ENCODE measurements at regions not wholly inside any gene's neighbourhood (a gene's known extent, or its start where the extent isn't known, plus 50 kb on each side); places are given as distances from the start of the nearest gene placed in this dataset.

- TF ChIP-seq, protein P1, sequence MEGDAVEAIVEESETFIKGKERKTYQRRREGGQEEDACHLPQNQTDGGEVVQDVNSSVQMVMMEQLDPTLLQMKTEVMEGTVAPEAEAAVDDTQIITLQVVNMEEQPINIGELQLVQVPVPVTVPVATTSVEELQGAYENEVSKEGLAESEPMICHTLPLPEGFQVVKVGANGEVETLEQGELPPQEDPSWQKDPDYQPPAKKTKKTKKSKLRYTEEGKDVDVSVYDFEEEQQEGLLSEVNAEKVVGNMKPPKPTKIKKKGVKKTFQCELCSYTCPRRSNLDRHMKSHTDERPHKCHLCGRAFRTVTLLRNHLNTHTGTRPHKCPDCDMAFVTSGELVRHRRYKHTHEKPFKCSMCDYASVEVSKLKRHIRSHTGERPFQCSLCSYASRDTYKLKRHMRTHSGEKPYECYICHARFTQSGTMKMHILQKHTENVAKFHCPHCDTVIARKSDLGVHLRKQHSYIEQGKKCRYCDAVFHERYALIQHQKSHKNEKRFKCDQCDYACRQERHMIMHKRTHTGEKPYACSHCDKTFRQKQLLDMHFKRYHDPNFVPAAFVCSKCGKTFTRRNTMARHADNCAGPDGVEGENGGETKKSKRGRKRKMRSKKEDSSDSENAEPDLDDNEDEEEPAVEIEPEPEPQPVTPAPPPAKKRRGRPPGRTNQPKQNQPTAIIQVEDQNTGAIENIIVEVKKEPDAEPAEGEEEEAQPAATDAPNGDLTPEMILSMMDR (IDR thresholded peaks at IDR 0.05; ENCODE audit: control insufficient read depth, extremely low read depth, insufficient read depth): no peak
- H3K4me3 ChIP-seq (ENCODE audit: low read depth, low read length): no peak overlapping the region
- no peak for DNase-seq (ENCODE audit: low read depth)
Observed at GRCh38 chr2:66122516-66122915, 312.4 kb upstream of the MEIS1 start.

DNA sequence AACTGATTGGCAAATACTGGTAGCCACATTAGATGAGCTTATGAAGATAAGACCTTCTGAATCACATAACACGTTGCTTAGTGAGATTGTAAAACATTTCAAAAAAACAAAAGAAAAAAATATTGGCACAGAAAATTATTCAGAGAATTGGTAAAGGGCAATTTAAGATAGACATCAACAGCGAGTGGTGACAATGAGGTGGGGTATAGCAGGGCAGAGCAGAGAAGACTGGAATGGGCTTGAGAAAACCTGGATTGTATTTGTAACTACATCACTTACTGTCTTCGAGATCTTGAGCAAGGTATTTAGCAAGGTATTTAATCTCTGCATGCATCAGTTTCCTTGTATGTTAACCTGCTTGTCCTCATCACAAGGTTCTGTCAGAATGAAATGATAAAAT, 313.0 kb upstream of the MEIS1 start:
- DNase-seq (ENCODE audit: low read depth): no peak
- TF ChIP-seq, protein P1 (IDR thresholded peaks at IDR 0.05; ENCODE audit: control insufficient read depth, extremely low read depth, insufficient read depth): no peak

GRCh38 chr2:66113988-66114625, 320.8 kb upstream of the MEIS1 start:
- TF ChIP-seq, protein P1 (IDR thresholded peaks at IDR 0.05; ENCODE audit: control insufficient read depth, extremely low read depth, insufficient read depth): no peak
- DNase-seq (ENCODE audit: low read depth): no peak
- H3K4me3 ChIP-seq (ENCODE audit: low read depth, low read length): no peak overlapping the region

More for the DNA sequence above, 313.0 kb upstream of the MEIS1 start:
- H3K4me3 ChIP-seq (ENCODE audit: low read depth, low read length): no peak overlapping the region

DNA sequence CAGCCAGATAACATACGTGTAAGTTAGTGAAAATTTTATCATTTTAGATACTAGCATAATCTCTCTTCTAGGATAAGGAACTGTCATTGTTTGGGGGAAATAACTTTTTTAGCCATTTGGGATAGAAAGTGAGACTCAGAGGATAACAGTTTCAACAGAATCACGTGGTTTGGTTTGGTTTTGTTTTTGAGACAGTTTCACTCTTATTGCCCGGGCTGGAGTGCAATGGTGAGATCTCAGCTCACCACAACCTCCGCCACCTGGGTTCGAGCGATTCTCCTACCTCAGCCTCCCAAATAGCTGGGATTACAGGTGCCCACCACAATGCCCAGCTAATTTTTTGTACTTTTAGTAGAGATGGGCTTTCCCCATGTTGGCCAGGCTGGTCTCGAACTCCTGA, 323.2 kb upstream of the MEIS1 start:
- H3K4me3 ChIP-seq (ENCODE audit: low read depth, low read length): no peak overlapping the region
- TF ChIP-seq, protein P1 (IDR thresholded peaks at IDR 0.05; ENCODE audit: control insufficient read depth, extremely low read depth, insufficient read depth): no peak
- DNase-seq (ENCODE audit: low read depth): no peak

DNA sequence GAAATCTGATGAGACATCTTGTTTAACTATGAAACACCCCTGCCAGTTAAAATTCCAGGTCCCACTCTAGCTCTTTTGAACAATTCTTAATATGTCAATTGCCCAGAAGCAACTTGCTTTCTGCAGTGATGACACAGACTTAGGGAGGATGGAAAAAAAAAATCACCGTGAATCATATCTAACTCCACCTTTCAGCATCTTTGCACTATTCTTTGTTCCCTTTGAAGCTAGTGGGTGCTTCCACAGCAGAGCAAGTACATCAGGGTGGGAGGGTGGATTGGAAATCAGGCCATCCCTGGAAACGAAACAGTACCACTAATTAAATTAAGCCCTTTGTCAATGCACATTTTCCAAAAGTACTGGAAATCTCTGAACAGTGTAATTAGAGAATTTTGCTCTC, 324.3 kb upstream of the MEIS1 start:
- TF ChIP-seq, protein P1 (IDR thresholded peaks at IDR 0.05; ENCODE audit: control insufficient read depth, extremely low read depth, insufficient read depth): no peak
- no peak overlapping the region for H3K4me3 ChIP-seq (ENCODE audit: low read depth, low read length)
- no peak for DNase-seq (ENCODE audit: low read depth)

- H3K4me3 ChIP-seq (ENCODE audit: low read depth, low read length): no peak overlapping the region
- TF ChIP-seq, protein P1 (IDR thresholded peaks at IDR 0.05; ENCODE audit: control insufficient read depth, extremely low read depth, insufficient read depth): no peak
- no peak for DNase-seq (ENCODE audit: low read depth)
Observed at GRCh38 chr2:66110086-66110485, 324.8 kb upstream of the MEIS1 start.

DNA sequence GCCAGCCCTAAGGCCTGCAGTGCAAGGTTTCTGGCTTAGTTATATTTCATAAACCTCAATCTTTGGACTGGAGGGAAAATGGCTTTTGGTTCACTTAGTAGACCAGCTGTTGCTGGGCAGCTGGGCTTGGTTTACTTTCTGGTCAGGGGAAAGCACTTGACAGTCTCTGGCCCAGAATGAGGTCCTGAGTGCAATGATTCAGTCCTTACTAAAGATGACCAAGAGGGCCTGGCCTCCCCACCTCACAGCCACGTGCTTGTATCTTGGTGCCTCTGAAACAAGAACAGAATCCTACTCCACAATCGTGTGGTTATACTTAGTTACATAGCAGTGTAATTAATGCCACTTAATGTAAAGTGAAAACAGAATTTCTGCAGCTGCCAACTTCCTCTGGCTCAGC, 325.5 kb upstream of the MEIS1 start:
- no peak for DNase-seq (ENCODE audit: low read depth)
- TF ChIP-seq, protein P1 (IDR thresholded peaks at IDR 0.05; ENCODE audit: control insufficient read depth, extremely low read depth, insufficient read depth): no peak
- no peak overlapping the region for H3K4me3 ChIP-seq (ENCODE audit: low read depth, low read length)

Measured in LNCaP clone FGC (cell line).